H9 (cell line): ENCODE measurements at regions not wholly inside any gene's neighbourhood (a gene's known extent, or its start where the extent isn't known, plus 50 kb on each side); places are given as distances from the start of the nearest gene placed in this dataset.

Experiments used
- DNase-seq: peaks from one replicate; pipeline ENCODE4 v3.0.0-alpha.2; 2017
- H2AFZ ChIP-seq: one replicate; pipeline ENCODE4 v1.6.1; 2013; ENCODE audit warnings: mild to moderate bottlenecking, low read length, control low read depth, moderate library complexity
- H2AK5ac ChIP-seq: 2 replicates; pipeline ENCODE4 v1.6.1; 2013; ENCODE audit warnings: low read length, control low read depth, mixed read lengths; ENCODE audit not compliant: insufficient read length
- H2BK120ac ChIP-seq: one replicate; pipeline ENCODE4 v1.6.1; 2013; ENCODE audit warnings: low read depth, mild to moderate bottlenecking, low read length, control low read depth, inconsistent platforms; ENCODE audit not compliant: poor library complexity, severe bottlenecking
- H2BK12ac ChIP-seq: 2 replicates; pipeline ENCODE4 v1.6.1; 2013; ENCODE audit warnings: low read length, control low read depth, mixed read lengths, low read depth; ENCODE audit not compliant: insufficient read length
- H2BK15ac ChIP-seq: 2 replicates; pipeline ENCODE4 v1.6.1; 2013; ENCODE audit warnings: low read depth, low read length, control low read depth
- H2BK20ac ChIP-seq: one replicate; pipeline ENCODE4 v1.6.1; 2013; ENCODE audit warnings: low read depth, mild to moderate bottlenecking, low read length, control low read depth, inconsistent platforms; ENCODE audit not compliant: poor library complexity, severe bottlenecking
- H2BK5ac ChIP-seq: 2 replicates; pipeline ENCODE4 v1.6.1; 2013; ENCODE audit warnings: low read length, control low read depth, mixed read lengths; ENCODE audit not compliant: insufficient read length
- H3K14ac ChIP-seq: 2 replicates; pipeline ENCODE4 v1.6.1; 2013; ENCODE audit warnings: low read length, control low read depth; ENCODE audit not compliant: insufficient read depth
- H3K18ac ChIP-seq: 2 replicates; pipeline ENCODE4 v1.6.1; 2013; ENCODE audit warnings: low read depth, mild to moderate bottlenecking, mixed read lengths, low read length, control low read depth; ENCODE audit not compliant: insufficient read length
- H3K23ac ChIP-seq: 2 replicates; pipeline ENCODE4 v1.6.1; 2013; ENCODE audit warnings: low read length, control low read depth, mixed read lengths, low read depth; ENCODE audit not compliant: insufficient read length
- H3K23me2 ChIP-seq: 2 replicates; pipeline ENCODE4 v1.6.1; 2013; ENCODE audit warnings: low read depth, mild to moderate bottlenecking, mixed read lengths, low read length, control low read depth; ENCODE audit not compliant: insufficient read length, poor library complexity, severe bottlenecking
- H3K27ac ChIP-seq: 2 replicates; pipeline ENCODE4 v1.5.1; 2013; ENCODE audit warnings: low read length, control low read depth, mixed read lengths, low read depth; ENCODE audit not compliant: insufficient read length
- H3K27me3 ChIP-seq: 2 replicates; pipeline ENCODE4 v1.6.1; 2013; ENCODE audit warnings: low read length, control low read depth, inconsistent platforms; ENCODE audit not compliant: insufficient read depth
- H3K4ac ChIP-seq: 2 replicates; pipeline ENCODE4 v1.6.1; 2013; ENCODE audit warnings: low read depth, mild to moderate bottlenecking, control low read depth, inconsistent platforms, low read length, moderate library complexity
- H3K4me1 ChIP-seq: 2 replicates; pipeline ENCODE4 v1.6.1; 2013; ENCODE audit warnings: low read length, control low read depth, inconsistent platforms; ENCODE audit not compliant: insufficient read depth
- H3K4me2 ChIP-seq: 2 replicates; pipeline ENCODE4 v1.6.1; 2013; ENCODE audit warnings: low read length, control low read depth, mixed read lengths; ENCODE audit not compliant: insufficient read length, insufficient read depth
- H3K56ac ChIP-seq: 2 replicates; pipeline ENCODE4 v1.6.1; 2013; ENCODE audit warnings: low read depth, mild to moderate bottlenecking, mixed read lengths, low read length, control low read depth; ENCODE audit not compliant: insufficient read length
- H3K79me1 ChIP-seq: 2 replicates; pipeline ENCODE4 v1.6.1; 2013; ENCODE audit warnings: low read depth, mild to moderate bottlenecking, moderate library complexity, low read length, control low read depth, inconsistent platforms; ENCODE audit not compliant: insufficient read depth, poor library complexity, severe bottlenecking
- H3K79me2 ChIP-seq: 2 replicates; pipeline ENCODE4 v1.6.1; 2013; ENCODE audit warnings: low read length, control low read depth, inconsistent platforms; ENCODE audit not compliant: insufficient read depth
- H3K9ac ChIP-seq: 2 replicates; pipeline ENCODE4 v1.6.1; 2013; ENCODE audit warnings: low read length, control low read depth, mixed read lengths; ENCODE audit not compliant: insufficient read length; ENCODE audit errors: extremely low read depth
- H3K9me3 ChIP-seq: one replicate; pipeline ENCODE4 v1.6.1; 2013; ENCODE audit warnings: low read depth, low read length, inconsistent platforms; ENCODE audit not compliant: control insufficient read depth
- H3T11ph ChIP-seq: one replicate; pipeline ENCODE4 v1.6.1; 2013; ENCODE audit warnings: mild to moderate bottlenecking, low read length, control low read depth, inconsistent platforms
- H4K20me1 ChIP-seq: one replicate; pipeline ENCODE4 v1.6.1; 2013; ENCODE audit not compliant: control insufficient read depth, insufficient read length, insufficient read depth
- H4K5ac ChIP-seq: 2 replicates; pipeline ENCODE4 v1.6.1; 2013; ENCODE audit warnings: low read depth, mild to moderate bottlenecking, mixed read lengths, low read length, control low read depth; ENCODE audit not compliant: insufficient read length
- H4K8ac ChIP-seq: replicated peaks from 2 replicates; pipeline ENCODE4 v1.6.1; 2013; ENCODE audit warnings: low read length, control low read depth, mixed read lengths, low read depth; ENCODE audit not compliant: insufficient read length
- H4K91ac ChIP-seq: 2 replicates; pipeline ENCODE4 v1.6.1; 2013; ENCODE audit warnings: low read depth, mild to moderate bottlenecking, moderate library complexity, mixed read lengths, low read length, control low read depth; ENCODE audit not compliant: insufficient read length
- H3K27ac Mint-ChIP-seq, 3 experiments: 2 replicates in 2 of 3; 3 replicates in 1 of 3; pipeline ENCODE4 v1.8.0; 2020 to 2021; ENCODE audit warnings: mixed read lengths in 3 of 3, mild to moderate bottlenecking in 1 of 3, moderate library complexity in 1 of 3
- H3K27me3 Mint-ChIP-seq: 2 replicates; pipeline ENCODE4 v1.8.0; 2021; ENCODE audit warnings: low read depth, mild to moderate bottlenecking, moderate library complexity, mixed read lengths
- H3K36me3 Mint-ChIP-seq, 3 experiments: 2 replicates in 2 of 3; 3 replicates in 1 of 3; pipeline ENCODE4 v1.8.0; 2020 to 2021; ENCODE audit warnings: low read depth in 3 of 3, mixed read lengths in 3 of 3; ENCODE audit not compliant: insufficient read depth in 1 of 3
- H3K4me1 Mint-ChIP-seq, 2 experiments: 2 replicates each; pipeline ENCODE4 v1.8.0; 2020; ENCODE audit warnings: mixed read lengths in 2 of 2
- H3K4me3 Mint-ChIP-seq, 2 experiments: 2 replicates in 1 of 2; 3 replicates in 1 of 2; pipeline ENCODE4 v1.8.0; 2020 to 2021; ENCODE audit warnings: mild to moderate bottlenecking in 2 of 2, mixed read lengths in 2 of 2, moderate library complexity in 1 of 2
- H3K9me3 Mint-ChIP-seq, 2 experiments: 2 replicates in 1 of 2; 3 replicates in 1 of 2; pipeline ENCODE4 v1.8.0; 2020; ENCODE audit warnings: mild to moderate bottlenecking in 2 of 2, mixed read lengths in 2 of 2, moderate library complexity in 1 of 2
- CTCF ChIP-seq: fragments of 200-600 bp; sonication (generic); conservative IDR thresholded peaks from 3 replicates; pipeline ENCODE4 v1.8.0; 2021; ENCODE audit warnings: antibody characterized with exemption, mild to moderate bottlenecking
- WGBS: extraction: QIAGEN DNeasy Blood & Tissue Kit; methylation state at CpG from one replicate; pipeline ENCODE4 v1.1.7; 2013; ENCODE audit warnings: missing lambda C conversion rate, low lambda C conversion rate, mixed read lengths; ENCODE audit not compliant: insufficient read length; ENCODE audit errors: extremely low coverage; 5-methylcytosine and 5-hydroxymethylcytosine counted together

GRCh38 chrX:42967681-42968300, 189.8 kb upstream of the PPP1R2C start:
- H2AFZ ChIP-seq: no peak overlapping the region
- H3K4me1 ChIP-seq: no peaks in the 10 kb centered on the region
- peaks cover 1% of the 10 kb centered on the region for H3K9me3 ChIP-seq
- no peak overlapping the region for H2AK5ac ChIP-seq
- H2BK15ac ChIP-seq: no peak overlapping the region
- no peaks in the 10 kb centered on the region for H3K27me3 ChIP-seq
- H3K4me2 ChIP-seq: no peak overlapping the region
- no peak overlapping the region for H3K14ac ChIP-seq
- Mint-ChIP-seq H3K4me1 (peaks cover 6 to 13% of the 10 kb centered on the region in 2 experiments), H3K27me3 (no peaks in the 10 kb centered on the region), H3K4me3 (no peak overlapping the region), H3K36me3 (peaks cover 23 to 47% (median 31%) of the 10 kb centered on the region in 3 experiments), H3K27ac (no peak overlapping the region), H3K9me3 (peaks cover 25 to 47% of the 10 kb centered on the region in 2 experiments)
- H2BK12ac ChIP-seq: no peak overlapping the region
- no peak overlapping the region for H3K27ac ChIP-seq
- no peak overlapping the region for H3K23ac ChIP-seq
- H4K91ac ChIP-seq: no peak overlapping the region
- H3K79me2 ChIP-seq: no peaks in the 10 kb centered on the region
- no peak overlapping the region for H3K9ac ChIP-seq
- no peak overlapping the region for H3K56ac ChIP-seq
- no peak overlapping the region for H4K5ac ChIP-seq
- no peaks in the 10 kb centered on the region for H4K20me1 ChIP-seq
- no peaks in the 10 kb centered on the region for H3K23me2 ChIP-seq
- H3K4ac ChIP-seq: no peak overlapping the region
- H2BK20ac ChIP-seq: no peak overlapping the region
- no peak for TF ChIP-seq CTCF
- no peaks in the 10 kb centered on the region for H3K79me1 ChIP-seq
- H3T11ph ChIP-seq: no peak overlapping the region
- WGBS: no CpG with 5 or more reads among the region's 2 CpGs
- DNase-seq: no peak
- H2BK120ac ChIP-seq: no peak overlapping the region
- H3K18ac ChIP-seq: no peak overlapping the region
- H4K8ac ChIP-seq: no peak overlapping the region
- H2BK5ac ChIP-seq: no peak overlapping the region
